ENCODE measurements at regions not wholly inside any gene's neighbourhood (a gene's known extent, or its start where the extent isn't known, plus 50 kb on each side); places are given as distances from the start of the nearest gene placed in this dataset.

DNA sequence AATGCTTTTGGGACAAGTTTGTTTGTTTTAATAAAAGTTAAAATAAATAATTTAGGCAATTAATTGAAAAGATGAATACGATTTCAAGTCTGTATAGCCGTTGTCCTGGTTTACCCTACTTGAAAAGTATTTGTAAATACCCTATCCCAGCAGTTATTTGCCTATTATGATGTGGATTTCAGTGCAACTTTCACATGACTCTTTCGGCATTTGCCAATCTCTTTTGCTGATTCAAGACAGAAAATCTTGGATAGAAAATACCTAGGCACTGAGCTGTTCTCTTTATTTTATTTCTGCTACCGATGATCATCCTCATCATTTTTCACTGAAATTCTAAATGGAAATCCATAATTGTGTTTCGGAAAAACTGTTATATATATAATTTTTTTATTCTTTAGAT, 125.9 kb upstream of the FZD8 start:
- no peak overlapping the region for H3K14ac ChIP-seq (ENCODE audit: low read length)
- H2BK5ac ChIP-seq (ENCODE audit: low read length), result no peak overlapping the region
- H3K36me3 ChIP-seq (replicated peaks in 1 of 2; ENCODE audit: control insufficient read depth in 2 of 2, insufficient read depth in 2 of 2, low read length in 2 of 2), result peaks cover 0 to 1% of the 10 kb centered on the region in 2 donors
- WGBS, 2 donors (ENCODE audit: extremely low coverage in 2 of 2, insufficient read length in 2 of 2, insufficient replicate concordance in 1 of 2), result 100% methylated on average over 1 of the region's 5 CpGs; no CpG with 5 or more reads in 1 of the 2 donors
- peaks cover 0 to 9% of the 10 kb centered on the region in 2 donors for H3K4me1 ChIP-seq (ENCODE audit: control insufficient read depth in 2 of 2, insufficient read depth in 1 of 2, low read depth in 1 of 2, low read length in 2 of 2)
- H2BK12ac ChIP-seq (ENCODE audit: low read length), result no peak overlapping the region
- H3K4me3 ChIP-seq (ENCODE audit: low read length in 2 of 2), result no peak overlapping the region
- no peak overlapping the region for H3K9ac ChIP-seq (ENCODE audit: low read depth, low read length, poor library complexity)
- H2AFZ ChIP-seq (ENCODE audit: low read length), result no peak overlapping the region
- no peak overlapping the region for H4K91ac ChIP-seq (ENCODE audit: low read depth, low read length, poor library complexity)
- H3K27me3 ChIP-seq (ENCODE audit: control insufficient read depth in 3 of 3, insufficient read depth in 3 of 3, low read depth in 1 of 3, low read length in 3 of 3), result no peaks in the 10 kb centered on the region
- no peak overlapping the region for H2AK5ac ChIP-seq (ENCODE audit: low read depth, low read length)
- no peak overlapping the region for H3K4ac ChIP-seq (ENCODE audit: low read length)
- no peak for DNase-seq (ENCODE audit: low spot score)
- no peak overlapping the region for H3K4me2 ChIP-seq (ENCODE audit: insufficient read depth, low read length, poor library complexity, severe bottlenecking)
- H2BK15ac ChIP-seq (ENCODE audit: low read length), result no peak overlapping the region
- H3K9me3 ChIP-seq (replicated peaks in 1 of 2; ENCODE audit: control insufficient read depth in 2 of 2, insufficient read depth in 1 of 2, low read depth in 1 of 2, low read length in 2 of 2), result no peaks in the 10 kb centered on the region
- no peak overlapping the region for H2BK120ac ChIP-seq (ENCODE audit: low read depth, low read length)
- no peak overlapping the region for H3K23ac ChIP-seq (ENCODE audit: low read depth, low read length, poor library complexity)
- H3K27ac ChIP-seq (replicated peaks; ENCODE audit: low read length), result no peak overlapping the region
- H3K18ac ChIP-seq (ENCODE audit: low read length), result no peak overlapping the region
- no peak overlapping the region for H4K8ac ChIP-seq (ENCODE audit: low read depth, low read length)
- H3K79me1 ChIP-seq (ENCODE audit: low read depth, low read length), result no peaks in the 10 kb centered on the region

DNA sequence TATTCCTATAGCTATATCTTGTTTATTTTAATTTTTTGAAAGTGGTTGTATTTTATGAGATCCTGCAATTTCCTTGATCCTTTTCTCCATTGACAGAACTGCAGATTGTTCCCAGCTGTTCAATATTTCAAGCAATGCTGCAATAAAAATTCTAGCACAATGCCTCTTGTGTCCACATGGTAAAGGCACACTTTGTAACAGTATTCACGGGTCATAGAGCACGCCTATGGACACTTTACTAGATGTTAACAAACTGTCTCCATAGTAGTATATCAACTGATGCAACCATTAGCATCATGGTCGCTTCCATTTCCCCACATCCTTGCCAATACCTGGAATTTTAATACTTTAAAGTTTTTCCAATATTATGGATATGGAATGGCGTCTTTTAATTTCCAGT, 123.9 kb upstream of the FZD8 start:
- no peak overlapping the region for H3K18ac ChIP-seq (ENCODE audit: low read length)
- WGBS, 2 donors (ENCODE audit: extremely low coverage in 2 of 2, insufficient read length in 2 of 2, insufficient replicate concordance in 1 of 2), result no CpG with 5 or more reads among the region's 4 CpGs
- H3K4ac ChIP-seq (ENCODE audit: low read length), result no peak overlapping the region
- no peak overlapping the region for H3K4me3 ChIP-seq (ENCODE audit: low read length in 2 of 2)
- DNase-seq (ENCODE audit: low spot score), result no peak
- H4K8ac ChIP-seq (ENCODE audit: low read depth, low read length), result no peak overlapping the region
- no peak overlapping the region for H4K91ac ChIP-seq (ENCODE audit: low read depth, low read length, poor library complexity)
- H3K9me3 ChIP-seq (replicated peaks in 1 of 2; ENCODE audit: control insufficient read depth in 2 of 2, insufficient read depth in 1 of 2, low read depth in 1 of 2, low read length in 2 of 2), result no peaks in the 10 kb centered on the region
- no peak overlapping the region for H3K27ac ChIP-seq (replicated peaks; ENCODE audit: low read length)
- H2BK120ac ChIP-seq (ENCODE audit: low read depth, low read length), result no peak overlapping the region
- no peak overlapping the region for H2BK15ac ChIP-seq (ENCODE audit: low read length)
- no peak overlapping the region for H3K4me2 ChIP-seq (ENCODE audit: insufficient read depth, low read length, poor library complexity, severe bottlenecking)
- H3K23ac ChIP-seq (ENCODE audit: low read depth, low read length, poor library complexity), result no peak overlapping the region
- no peak overlapping the region for H3K9ac ChIP-seq (ENCODE audit: low read depth, low read length, poor library complexity)
- no peak overlapping the region for H2BK12ac ChIP-seq (ENCODE audit: low read length)
- no peak overlapping the region for H2BK5ac ChIP-seq (ENCODE audit: low read length)
- H3K36me3 ChIP-seq (replicated peaks in 1 of 2; ENCODE audit: control insufficient read depth in 2 of 2, insufficient read depth in 2 of 2, low read length in 2 of 2), result peaks cover 0 to 1% of the 10 kb centered on the region in 2 donors
- no peak overlapping the region for H2AFZ ChIP-seq (ENCODE audit: low read length)
- no peaks in the 10 kb centered on the region for H3K79me1 ChIP-seq (ENCODE audit: low read depth, low read length)
- H3K4me1 ChIP-seq (ENCODE audit: control insufficient read depth in 2 of 2, insufficient read depth in 1 of 2, low read depth in 1 of 2, low read length in 2 of 2), result peaks cover 0 to 8% of the 10 kb centered on the region in 2 donors
- no peak overlapping the region for H2AK5ac ChIP-seq (ENCODE audit: low read depth, low read length)
- no peak overlapping the region for H3K14ac ChIP-seq (ENCODE audit: low read length)
- H3K27me3 ChIP-seq (ENCODE audit: control insufficient read depth in 3 of 3, insufficient read depth in 3 of 3, low read depth in 1 of 3, low read length in 3 of 3), result no peaks in the 10 kb centered on the region

DNA sequence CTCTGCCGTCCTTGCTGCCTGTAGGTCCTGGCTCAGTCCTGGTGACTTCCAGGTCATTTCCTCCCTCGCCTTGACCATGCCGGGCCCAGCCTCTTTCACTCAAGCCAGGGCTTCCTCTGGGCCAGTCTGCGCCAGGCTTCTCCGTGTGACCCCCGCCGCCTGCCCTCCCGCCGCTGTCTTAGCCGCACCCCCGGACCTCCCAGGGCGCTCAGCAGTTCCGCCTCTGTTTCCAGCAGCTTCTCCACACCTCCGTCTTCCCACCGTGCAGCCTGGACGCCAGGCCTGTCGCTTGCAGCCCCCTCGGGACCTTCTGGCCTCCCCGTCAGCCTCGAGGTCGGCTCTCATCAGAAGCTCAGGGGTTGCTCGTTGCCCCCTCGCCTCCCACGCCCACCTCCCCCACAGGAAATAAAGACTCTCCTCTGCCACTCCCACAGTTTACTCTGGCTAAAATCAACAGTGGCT, 123.0 kb upstream of the FZD8 start:
- Histone ChIP-seq H4K91ac (ENCODE audit: low read depth, low read length, poor library complexity) (no peak overlapping the region), H3K27me3 (ENCODE audit: control insufficient read depth in 3 of 3, insufficient read depth in 3 of 3, low read depth in 1 of 3, low read length in 3 of 3) (no peaks in the 10 kb centered on the region), H3K4ac (ENCODE audit: low read length) (no peak overlapping the region), H2BK120ac (ENCODE audit: low read depth, low read length) (peak overlapping the region; percentile 97), H3K4me2 (ENCODE audit: insufficient read depth, low read length, poor library complexity, severe bottlenecking) (no peak overlapping the region), H2BK5ac (ENCODE audit: low read length) (no peak overlapping the region), H3K27ac (replicated peaks; ENCODE audit: low read length) (no peak overlapping the region), H3K23ac (ENCODE audit: low read depth, low read length, poor library complexity) (peak overlapping the region; percentile 74), H3K9me3 (replicated peaks in 1 of 2; ENCODE audit: control insufficient read depth in 2 of 2, insufficient read depth in 1 of 2, low read depth in 1 of 2, low read length in 2 of 2) (no peaks in the 10 kb centered on the region), H3K4me1 (ENCODE audit: control insufficient read depth in 2 of 2, insufficient read depth in 1 of 2, low read depth in 1 of 2, low read length in 2 of 2) (peaks cover 0 to 2% of the 10 kb centered on the region in 2 donors), H2AFZ (ENCODE audit: low read length) (no peak overlapping the region), H3K79me1 (ENCODE audit: low read depth, low read length) (no peaks in the 10 kb centered on the region), H3K14ac (ENCODE audit: low read length) (peak overlapping the region; percentile 43), H3K36me3 (replicated peaks in 1 of 2; ENCODE audit: control insufficient read depth in 2 of 2, insufficient read depth in 2 of 2, low read length in 2 of 2) (no peaks in the 10 kb centered on the region), H2BK12ac (ENCODE audit: low read length) (peak overlapping the region; percentile 48), H4K8ac (ENCODE audit: low read depth, low read length) (peak overlapping the region; percentile 26), H2BK15ac (ENCODE audit: low read length) (peak overlapping the region; percentile 82), H2AK5ac (ENCODE audit: low read depth, low read length) (peak overlapping the region; percentile 89), H3K9ac (ENCODE audit: low read depth, low read length, poor library complexity) (peak overlapping the region; percentile 15), H3K4me3 (ENCODE audit: low read length in 2 of 2) (no peak overlapping the region), H3K18ac (ENCODE audit: low read length) (peak overlapping the region; percentile 90)
- no CpG with 5 or more reads among the region's 24 CpGs for WGBS, 2 donors (ENCODE audit: extremely low coverage in 2 of 2, insufficient read length in 2 of 2, insufficient replicate concordance in 1 of 2)
- DNase-seq (ENCODE audit: low spot score), result no peak

DNA sequence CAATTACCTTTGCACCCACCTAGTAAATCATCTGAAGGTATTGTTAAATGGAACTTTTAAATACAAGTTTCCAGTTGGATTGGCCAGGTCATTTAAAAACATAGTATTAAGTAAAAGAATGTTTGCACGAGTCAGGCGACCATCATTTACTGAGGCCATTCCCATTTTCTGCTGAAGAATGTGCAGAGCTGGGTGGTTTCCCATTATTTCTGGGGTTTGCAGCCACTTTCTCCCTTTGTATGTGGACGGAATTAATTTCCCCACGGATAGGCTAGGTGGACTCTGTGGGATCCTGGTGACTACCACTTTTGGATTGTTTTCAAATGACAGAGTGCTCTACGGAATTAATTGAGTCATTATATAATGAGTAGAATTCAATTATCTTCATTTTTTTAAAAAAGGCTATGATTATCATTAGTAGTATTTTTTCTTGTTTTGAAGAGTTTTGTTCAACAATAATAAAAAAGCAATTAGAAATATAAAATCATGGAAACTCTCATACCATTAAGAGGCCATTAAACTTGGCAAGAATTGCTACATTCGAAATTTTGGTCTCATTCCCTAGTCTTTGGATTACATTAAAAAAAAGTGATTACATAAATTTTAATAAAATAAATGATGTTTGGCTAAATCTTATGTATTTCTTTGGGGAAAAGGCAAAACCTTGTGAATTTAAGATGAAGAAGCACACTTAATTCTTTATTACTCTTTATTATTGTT, 120.4 kb upstream of the FZD8 start:
- no CpG with 5 or more reads among the region's 6 CpGs for WGBS, 2 donors (ENCODE audit: extremely low coverage in 2 of 2, insufficient read length in 2 of 2, insufficient replicate concordance in 1 of 2)
- H2AK5ac ChIP-seq (ENCODE audit: low read depth, low read length), result no peak overlapping the region
- peaks cover 0 to 2% of the 10 kb centered on the region in 2 donors for H3K9me3 ChIP-seq (replicated peaks in 1 of 2; ENCODE audit: control insufficient read depth in 2 of 2, insufficient read depth in 1 of 2, low read depth in 1 of 2, low read length in 2 of 2)
- no peak overlapping the region for H2BK5ac ChIP-seq (ENCODE audit: low read length)
- no peaks in the 10 kb centered on the region for H3K36me3 ChIP-seq (replicated peaks in 1 of 2; ENCODE audit: control insufficient read depth in 2 of 2, insufficient read depth in 2 of 2, low read length in 2 of 2)
- no peak overlapping the region for H3K23ac ChIP-seq (ENCODE audit: low read depth, low read length, poor library complexity)
- H2AFZ ChIP-seq (ENCODE audit: low read length), result no peak overlapping the region
- no peak overlapping the region for H2BK15ac ChIP-seq (ENCODE audit: low read length)
- H3K4me2 ChIP-seq (ENCODE audit: insufficient read depth, low read length, poor library complexity, severe bottlenecking), result no peak overlapping the region
- H4K91ac ChIP-seq (ENCODE audit: low read depth, low read length, poor library complexity), result no peak overlapping the region
- H3K14ac ChIP-seq (ENCODE audit: low read length), result no peak overlapping the region
- no peaks in the 10 kb centered on the region for H3K4me1 ChIP-seq (ENCODE audit: control insufficient read depth in 2 of 2, insufficient read depth in 1 of 2, low read depth in 1 of 2, low read length in 2 of 2)
- H3K27ac ChIP-seq (replicated peaks; ENCODE audit: low read length), result no peak overlapping the region
- DNase-seq (ENCODE audit: low spot score), result no peak
- no peaks in the 10 kb centered on the region for H3K27me3 ChIP-seq (ENCODE audit: control insufficient read depth in 3 of 3, insufficient read depth in 3 of 3, low read depth in 1 of 3, low read length in 3 of 3)
- H3K79me1 ChIP-seq (ENCODE audit: low read depth, low read length), result no peaks in the 10 kb centered on the region
- H3K18ac ChIP-seq (ENCODE audit: low read length), result no peak overlapping the region
- H4K8ac ChIP-seq (ENCODE audit: low read depth, low read length), result no peak overlapping the region
- no peak overlapping the region for H3K4me3 ChIP-seq (ENCODE audit: low read length in 2 of 2)
- H3K9ac ChIP-seq (ENCODE audit: low read depth, low read length, poor library complexity), result no peak overlapping the region
- H3K4ac ChIP-seq (ENCODE audit: low read length), result no peak overlapping the region
- no peak overlapping the region for H2BK12ac ChIP-seq (ENCODE audit: low read length)
- H2BK120ac ChIP-seq (ENCODE audit: low read depth, low read length), result no peak overlapping the region

All from neuronal stem cell (in vitro differentiated cells).